ENCODE measurements at regions not wholly inside any gene's neighbourhood (a gene's known extent, or its start where the extent isn't known, plus 50 kb on each side); places are given as distances from the start of the nearest gene placed in this dataset.

DNA sequence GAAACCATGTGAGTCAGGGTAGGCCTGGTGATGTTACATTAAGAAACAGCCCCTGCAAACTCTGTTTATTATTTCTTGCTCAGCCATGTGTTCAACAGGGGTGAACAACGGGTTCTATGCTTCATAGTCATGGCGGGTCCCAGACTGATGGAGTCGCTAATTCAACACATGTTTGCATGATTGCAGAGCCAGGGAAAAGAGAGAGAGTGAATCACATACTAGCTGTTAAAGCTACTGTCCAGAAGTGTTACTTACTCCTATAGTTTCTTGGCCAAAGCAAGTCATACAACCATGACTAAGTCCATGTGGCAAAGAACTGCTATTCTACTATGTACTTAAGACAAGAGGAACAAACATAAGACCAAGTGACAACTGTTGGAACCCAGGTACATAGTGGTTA lies 241.2 kb upstream of the SKOR2 start:
- no peak overlapping the region for H3K4me3 ChIP-seq (ENCODE audit: low read length)
- TF ChIP-seq EZH2phosphoT487 (IDR thresholded peaks at IDR 0.05; ENCODE audit: borderline replicate concordance, low read length) = no peak
- TF ChIP-seq, protein P1, sequence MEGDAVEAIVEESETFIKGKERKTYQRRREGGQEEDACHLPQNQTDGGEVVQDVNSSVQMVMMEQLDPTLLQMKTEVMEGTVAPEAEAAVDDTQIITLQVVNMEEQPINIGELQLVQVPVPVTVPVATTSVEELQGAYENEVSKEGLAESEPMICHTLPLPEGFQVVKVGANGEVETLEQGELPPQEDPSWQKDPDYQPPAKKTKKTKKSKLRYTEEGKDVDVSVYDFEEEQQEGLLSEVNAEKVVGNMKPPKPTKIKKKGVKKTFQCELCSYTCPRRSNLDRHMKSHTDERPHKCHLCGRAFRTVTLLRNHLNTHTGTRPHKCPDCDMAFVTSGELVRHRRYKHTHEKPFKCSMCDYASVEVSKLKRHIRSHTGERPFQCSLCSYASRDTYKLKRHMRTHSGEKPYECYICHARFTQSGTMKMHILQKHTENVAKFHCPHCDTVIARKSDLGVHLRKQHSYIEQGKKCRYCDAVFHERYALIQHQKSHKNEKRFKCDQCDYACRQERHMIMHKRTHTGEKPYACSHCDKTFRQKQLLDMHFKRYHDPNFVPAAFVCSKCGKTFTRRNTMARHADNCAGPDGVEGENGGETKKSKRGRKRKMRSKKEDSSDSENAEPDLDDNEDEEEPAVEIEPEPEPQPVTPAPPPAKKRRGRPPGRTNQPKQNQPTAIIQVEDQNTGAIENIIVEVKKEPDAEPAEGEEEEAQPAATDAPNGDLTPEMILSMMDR (IDR thresholded peaks at IDR 0.05; ENCODE audit: low read depth, low read length, poor library complexity, severe bottlenecking) = no peak
- H3K27me3 ChIP-seq (ENCODE audit: control insufficient read depth, low read length) = no peaks in the 10 kb centered on the region
- no peak overlapping the region for H3K4me2 ChIP-seq (ENCODE audit: low read length)
- H3K27ac ChIP-seq (ENCODE audit: low read depth, low read length) = no peak overlapping the region
- H3K9me3 ChIP-seq (ENCODE audit: control insufficient read depth, insufficient read depth, low read length) = no peaks in the 10 kb centered on the region
- H3K4me1 ChIP-seq (ENCODE audit: control insufficient read depth, low read length) = no peaks in the 10 kb centered on the region
- H3K36me3 ChIP-seq (ENCODE audit: control insufficient read depth, low read length) = no peaks in the 10 kb centered on the region
- no peaks in the 10 kb centered on the region for H3K9me2 ChIP-seq (replicated peaks; ENCODE audit: control insufficient read depth, low read length)
- no peaks in the 10 kb centered on the region for H3K79me2 ChIP-seq (ENCODE audit: control insufficient read depth, low read length)
- no peaks in the 10 kb centered on the region for H4K20me1 ChIP-seq (ENCODE audit: control insufficient read depth, insufficient read depth, low read depth, low read length)
- H3F3A ChIP-seq (ENCODE audit: control insufficient read depth, insufficient read depth) = no peaks in the 10 kb centered on the region

DNA sequence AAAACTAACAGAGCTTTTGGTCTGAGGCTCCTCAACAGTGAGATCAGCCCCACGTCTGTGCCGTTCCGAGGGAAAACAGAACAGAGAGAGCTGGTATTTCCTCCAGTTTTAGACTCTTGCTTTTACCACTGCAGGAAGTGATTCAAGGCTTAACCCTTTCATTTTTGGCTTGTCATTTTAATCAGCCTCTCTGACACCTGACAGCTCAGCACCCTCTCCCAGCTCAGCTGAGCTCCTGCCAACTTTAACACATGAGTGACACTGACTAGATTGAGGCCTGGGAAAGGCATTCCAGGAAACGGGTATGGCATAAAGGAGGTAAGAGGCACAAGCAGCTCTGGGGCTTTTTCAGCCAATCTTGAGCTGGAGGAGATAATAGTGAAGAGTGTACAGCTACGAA lies 239.4 kb upstream of the SKOR2 start:
- no peaks in the 10 kb centered on the region for H3K9me3 ChIP-seq (ENCODE audit: control insufficient read depth, insufficient read depth, low read length)
- H3K27ac ChIP-seq (ENCODE audit: low read depth, low read length) = no peak overlapping the region
- H3K4me1 ChIP-seq (ENCODE audit: control insufficient read depth, low read length) = no peaks in the 10 kb centered on the region
- H3K36me3 ChIP-seq (ENCODE audit: control insufficient read depth, low read length) = no peaks in the 10 kb centered on the region
- no peaks in the 10 kb centered on the region for H3K79me2 ChIP-seq (ENCODE audit: control insufficient read depth, low read length)
- H4K20me1 ChIP-seq (ENCODE audit: control insufficient read depth, insufficient read depth, low read depth, low read length) = no peaks in the 10 kb centered on the region
- H3K4me2 ChIP-seq (ENCODE audit: low read length) = no peak overlapping the region
- H3K27me3 ChIP-seq (ENCODE audit: control insufficient read depth, low read length) = no peaks in the 10 kb centered on the region
- H3K4me3 ChIP-seq (ENCODE audit: low read length) = no peak overlapping the region
- no peaks in the 10 kb centered on the region for H3K9me2 ChIP-seq (replicated peaks; ENCODE audit: control insufficient read depth, low read length)
- TF ChIP-seq, protein P1 (IDR thresholded peaks at IDR 0.05; ENCODE audit: low read depth, low read length, poor library complexity, severe bottlenecking) = no peak
- TF ChIP-seq EZH2phosphoT487 (IDR thresholded peaks at IDR 0.05; ENCODE audit: borderline replicate concordance, low read length) = no peak
- H3F3A ChIP-seq (ENCODE audit: control insufficient read depth, insufficient read depth) = no peaks in the 10 kb centered on the region

DNA sequence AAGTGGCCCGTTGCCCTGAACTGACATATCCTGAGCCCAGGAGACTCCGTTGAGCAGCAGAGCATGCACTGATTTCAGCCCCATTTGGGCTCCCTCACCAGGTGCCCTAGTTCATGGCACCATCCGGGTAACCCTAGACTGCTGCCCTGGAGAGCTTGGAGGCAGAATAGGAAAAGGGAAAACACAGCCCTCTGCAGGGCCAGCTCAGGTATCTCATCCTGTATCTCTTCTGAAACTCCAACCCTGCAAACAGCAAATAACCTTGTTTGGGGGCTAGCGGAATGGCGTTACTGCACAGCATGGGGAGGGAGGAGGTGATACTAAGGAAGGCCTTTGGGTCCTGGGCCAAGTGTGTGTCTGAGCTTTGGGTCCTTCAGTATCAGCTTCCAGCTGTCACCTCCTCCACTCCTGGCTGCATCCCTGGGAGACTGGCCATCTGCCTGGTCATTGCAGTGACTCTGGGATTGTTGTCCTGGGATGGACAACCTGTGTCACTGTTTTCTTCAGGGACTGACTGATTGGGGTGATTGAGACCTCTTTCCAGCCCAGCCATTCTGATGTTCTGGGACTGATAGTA lies 233.8 kb upstream of the SKOR2 start:
- H3K4me1 ChIP-seq (ENCODE audit: control insufficient read depth, low read length) = no peaks in the 10 kb centered on the region
- no peak overlapping the region for H3K4me2 ChIP-seq (ENCODE audit: low read length)
- peaks cover 12% of the 10 kb centered on the region; the same call in 1 of the 2 replicates for H3K27me3 ChIP-seq (ENCODE audit: control insufficient read depth, low read length)
- H3F3A ChIP-seq (ENCODE audit: control insufficient read depth, insufficient read depth) = no peaks in the 10 kb centered on the region
- no peaks in the 10 kb centered on the region for H4K20me1 ChIP-seq (ENCODE audit: control insufficient read depth, insufficient read depth, low read depth, low read length)
- H3K79me2 ChIP-seq (ENCODE audit: control insufficient read depth, low read length) = no peaks in the 10 kb centered on the region
- no peaks in the 10 kb centered on the region for H3K36me3 ChIP-seq (ENCODE audit: control insufficient read depth, low read length)
- no peaks in the 10 kb centered on the region for H3K9me2 ChIP-seq (replicated peaks; ENCODE audit: control insufficient read depth, low read length)
- TF ChIP-seq, protein P1 (IDR thresholded peaks at IDR 0.05; ENCODE audit: low read depth, low read length, poor library complexity, severe bottlenecking) = no peak
- no peak for TF ChIP-seq EZH2phosphoT487 (IDR thresholded peaks at IDR 0.05; ENCODE audit: borderline replicate concordance, low read length)
- H3K9me3 ChIP-seq (ENCODE audit: control insufficient read depth, insufficient read depth, low read length) = no peaks in the 10 kb centered on the region
- no peak overlapping the region for H3K4me3 ChIP-seq (ENCODE audit: low read length)
- H3K27ac ChIP-seq (ENCODE audit: low read depth, low read length) = no peak overlapping the region

Measured in DOHH2 (cell line).